ENCODE measurements at regions not wholly inside any gene's neighbourhood (a gene's known extent, or its start where the extent isn't known, plus 50 kb on each side); places are given as distances from the start of the nearest gene placed in this dataset.

DNA sequence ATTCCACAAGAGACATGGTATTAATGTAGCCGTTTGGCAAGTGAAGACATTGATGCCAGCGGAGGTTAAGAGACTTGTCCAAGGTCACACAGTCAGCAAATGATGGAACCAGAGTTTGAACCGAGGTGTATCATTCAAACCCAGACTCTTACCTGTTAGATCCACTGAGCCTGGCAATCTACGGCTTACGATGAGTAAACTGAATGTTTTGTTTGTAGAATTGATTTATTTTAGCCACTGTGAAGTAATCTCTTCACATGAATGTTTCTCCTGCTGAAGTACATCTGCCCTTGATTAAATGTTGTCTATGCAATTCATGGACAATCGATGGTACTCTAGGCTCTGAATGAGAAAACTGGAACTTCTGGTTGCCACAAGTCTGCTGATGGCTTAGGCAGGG, 155.5 kb upstream of the NAV2 start:
- H3K36me3 ChIP-seq (ENCODE audit: insufficient read depth, low read length, poor library complexity, severe bottlenecking), result no peaks in the 10 kb centered on the region
- CTCF ChIA-PET, result interaction anchor here (0.6 to 1.1 kb wide), 6 partner anchors 183 to 486 kb away, joined by 3 to 10 read pairs (median 3); no protein-coding TSS in a partner anchor

DNA sequence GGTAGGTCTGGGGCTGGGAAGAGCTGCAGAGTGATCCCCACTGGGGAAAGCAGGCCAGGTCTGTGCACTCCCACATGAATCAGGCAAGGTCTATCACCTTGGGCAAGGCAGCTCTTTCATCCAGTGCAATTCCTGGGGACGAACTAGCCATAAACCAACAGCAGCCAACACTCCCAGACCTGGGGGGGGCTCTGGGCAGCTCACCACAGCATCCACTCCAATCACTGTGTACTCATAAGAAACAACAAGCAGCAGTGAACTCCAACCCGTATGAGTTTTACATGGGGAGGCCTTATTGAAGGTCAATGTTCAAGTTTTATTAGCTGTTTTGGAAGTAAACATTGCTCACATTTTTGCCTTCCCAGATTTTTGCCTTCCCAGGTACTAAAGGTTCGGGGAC, 157.4 kb upstream of the NAV2 start:
- CTCF ChIA-PET, result no interaction called here
- POLR2A ChIA-PET (ENCODE audit: low non-redundant PET), result no interaction called here
- Histone ChIP-seq H3K36me3 (ENCODE audit: insufficient read depth, low read length, poor library complexity, severe bottlenecking) (no peaks in the 10 kb centered on the region), H3K27ac (ENCODE audit: low read depth, low read length, poor library complexity, severe bottlenecking) (no peak overlapping the region), H3K4me3 (ENCODE audit: low read depth, low read length, poor library complexity, severe bottlenecking) (no peak overlapping the region), H3K4me1 (ENCODE audit: insufficient read depth, low read length, poor library complexity, severe bottlenecking) (no peaks in the 10 kb centered on the region), H3K9me3 (ENCODE audit: low read depth, low read length, poor library complexity, severe bottlenecking) (no peaks in the 10 kb centered on the region), H3K27me3 (replicated peaks; ENCODE audit: insufficient read depth, low read depth, low read length, poor library complexity) (peaks cover 5% of the 10 kb centered on the region)
- intact Hi-C loops (cut with micrococcal nuclease; ENCODE audit: unreplicated experiment), result no loop called here
- no peak for DNase-seq (ENCODE audit: low spot score)
- BruUV-seq (replicated peaks), result no TSS peak
- no peak for TF ChIP-seq EZH2 (IDR thresholded peaks at IDR 0.05; ENCODE audit: borderline replicate concordance, low read depth, low read length, poor library complexity, severe bottlenecking)
- TF ChIP-seq, protein P1, sequence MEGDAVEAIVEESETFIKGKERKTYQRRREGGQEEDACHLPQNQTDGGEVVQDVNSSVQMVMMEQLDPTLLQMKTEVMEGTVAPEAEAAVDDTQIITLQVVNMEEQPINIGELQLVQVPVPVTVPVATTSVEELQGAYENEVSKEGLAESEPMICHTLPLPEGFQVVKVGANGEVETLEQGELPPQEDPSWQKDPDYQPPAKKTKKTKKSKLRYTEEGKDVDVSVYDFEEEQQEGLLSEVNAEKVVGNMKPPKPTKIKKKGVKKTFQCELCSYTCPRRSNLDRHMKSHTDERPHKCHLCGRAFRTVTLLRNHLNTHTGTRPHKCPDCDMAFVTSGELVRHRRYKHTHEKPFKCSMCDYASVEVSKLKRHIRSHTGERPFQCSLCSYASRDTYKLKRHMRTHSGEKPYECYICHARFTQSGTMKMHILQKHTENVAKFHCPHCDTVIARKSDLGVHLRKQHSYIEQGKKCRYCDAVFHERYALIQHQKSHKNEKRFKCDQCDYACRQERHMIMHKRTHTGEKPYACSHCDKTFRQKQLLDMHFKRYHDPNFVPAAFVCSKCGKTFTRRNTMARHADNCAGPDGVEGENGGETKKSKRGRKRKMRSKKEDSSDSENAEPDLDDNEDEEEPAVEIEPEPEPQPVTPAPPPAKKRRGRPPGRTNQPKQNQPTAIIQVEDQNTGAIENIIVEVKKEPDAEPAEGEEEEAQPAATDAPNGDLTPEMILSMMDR (conservative IDR thresholded peaks at IDR 0.05; ENCODE audit: low read depth, low read length), result no peak

More for the DNA sequence above, 155.5 kb upstream of the NAV2 start:
- Histone ChIP-seq H3K4me1 (ENCODE audit: insufficient read depth, low read length, poor library complexity, severe bottlenecking) (no peaks in the 10 kb centered on the region), H3K4me3 (ENCODE audit: low read depth, low read length, poor library complexity, severe bottlenecking) (no peak overlapping the region), H3K27me3 (replicated peaks; ENCODE audit: insufficient read depth, low read depth, low read length, poor library complexity) (peaks cover 9% of the 10 kb centered on the region), H3K27ac (ENCODE audit: low read depth, low read length, poor library complexity, severe bottlenecking) (no peak overlapping the region), H3K9me3 (ENCODE audit: low read depth, low read length, poor library complexity, severe bottlenecking) (no peaks in the 10 kb centered on the region)
- no TSS peak for BruUV-seq (replicated peaks)
- TF ChIP-seq, protein P1 (conservative IDR thresholded peaks at IDR 0.05; ENCODE audit: low read depth, low read length), result no peak
- TF ChIP-seq EZH2 (IDR thresholded peaks at IDR 0.05; ENCODE audit: borderline replicate concordance, low read depth, low read length, poor library complexity, severe bottlenecking), result no peak
- intact Hi-C loops (cut with micrococcal nuclease; ENCODE audit: unreplicated experiment), result loop anchor here (2.0 kb wide), 1 partner anchor 346 kb away; no protein-coding TSS in a partner anchor
- POLR2A ChIA-PET (ENCODE audit: low non-redundant PET), result no interaction called here
- no peak for DNase-seq (ENCODE audit: low spot score)

GRCh38 chr11:19553683-19554333, 158.8 kb upstream of the NAV2 start:
- POLR2A ChIA-PET (ENCODE audit: low non-redundant PET), result no interaction called here
- BruUV-seq (replicated peaks), result no TSS peak
- peak; percentile 72 for DNase-seq (ENCODE audit: low spot score)
- Histone ChIP-seq H3K4me1 (ENCODE audit: insufficient read depth, low read length, poor library complexity, severe bottlenecking) (no peaks in the 10 kb centered on the region), H3K9me3 (ENCODE audit: low read depth, low read length, poor library complexity, severe bottlenecking) (no peaks in the 10 kb centered on the region), H3K27me3 (replicated peaks; ENCODE audit: insufficient read depth, low read depth, low read length, poor library complexity) (no peaks in the 10 kb centered on the region), H3K4me3 (ENCODE audit: low read depth, low read length, poor library complexity, severe bottlenecking) (no peak overlapping the region), H3K36me3 (ENCODE audit: insufficient read depth, low read length, poor library complexity, severe bottlenecking) (no peaks in the 10 kb centered on the region), H3K27ac (ENCODE audit: low read depth, low read length, poor library complexity, severe bottlenecking) (no peak overlapping the region)
- CTCF ChIA-PET, result interaction anchor here (0.6 kb wide), 1 partner anchor 482 kb away, joined by 8 read pairs; no protein-coding TSS in a partner anchor
- TF ChIP-seq EZH2 (IDR thresholded peaks at IDR 0.05; ENCODE audit: borderline replicate concordance, low read depth, low read length, poor library complexity, severe bottlenecking), result no peak
- TF ChIP-seq, protein P1 (conservative IDR thresholded peaks at IDR 0.05; ENCODE audit: low read depth, low read length), result peak; percentile 72
- intact Hi-C loops (cut with micrococcal nuclease; ENCODE audit: unreplicated experiment), result loop anchor here (1.0 to 5.0 kb wide), 4 partner anchors 227 to 483 kb away; no protein-coding TSS in a partner anchor

Measured in A673 (cell line).